ENCODE measurements at regions not wholly inside any gene's neighbourhood (a gene's known extent, or its start where the extent isn't known, plus 50 kb on each side); places are given as distances from the start of the nearest gene placed in this dataset.

GRCh38 chr10:71138166-71138830 is 74.1 kb upstream of the UNC5B start:
- DNase-seq (ENCODE audit: low read depth in 2 of 3, low spot score in 1 of 3): no peak

- DNase-seq (ENCODE audit: low read depth in 2 of 3, low spot score in 1 of 3): no peak
These were observed 70.8 kb upstream of the UNC5B start for GRCh38 chr10:71141528-71141927.

GRCh38 chr10:71143170-71143569 is 69.2 kb upstream of the UNC5B start:
- DNase-seq (ENCODE audit: low read depth in 2 of 3, low spot score in 1 of 3): no peak

GRCh38 chr10:71143610-71144009 is 68.8 kb upstream of the UNC5B start:
- DNase-seq (ENCODE audit: low read depth in 2 of 3, low spot score in 1 of 3): no peak

GRCh38 chr10:71144824-71145223 is 67.5 kb upstream of the UNC5B start:
- no peak for DNase-seq (ENCODE audit: low read depth in 2 of 3, low spot score in 1 of 3)

- DNase-seq (ENCODE audit: low read depth in 2 of 3, low spot score in 1 of 3): no peak
These were observed 66.9 kb upstream of the UNC5B start for GRCh38 chr10:71145352-71145945.

GRCh38 chr10:71150796-71151195 is 61.6 kb upstream of the UNC5B start:
- DNase-seq (ENCODE audit: low read depth in 2 of 3, low spot score in 1 of 3): no peak

GRCh38 chr10:71152043-71152442 is 60.3 kb upstream of the UNC5B start:
- no peak for DNase-seq (ENCODE audit: low read depth in 2 of 3, low spot score in 1 of 3)

- no peak for DNase-seq (ENCODE audit: low read depth in 2 of 3, low spot score in 1 of 3)
These were observed 55.9 kb upstream of the UNC5B start for GRCh38 chr10:71156436-71156835.

GRCh38 chr10:71157435-71157834 is 54.9 kb upstream of the UNC5B start:
- DNase-seq (ENCODE audit: low read depth in 2 of 3, low spot score in 1 of 3): no peak

GRCh38 chr10:71158251-71158650 is 54.1 kb upstream of the UNC5B start:
- no peak for DNase-seq (ENCODE audit: low read depth in 2 of 3, low spot score in 1 of 3)

GRCh38 chr10:71158902-71159301 is 53.5 kb upstream of the UNC5B start:
- no peak for DNase-seq (ENCODE audit: low read depth in 2 of 3, low spot score in 1 of 3)

GRCh38 chr10:71159892-71160291 is 52.5 kb upstream of the UNC5B start:
- DNase-seq (ENCODE audit: low read depth in 2 of 3, low spot score in 1 of 3): no peak

GRCh38 chr10:71161425-71161824 is 50.9 kb upstream of the UNC5B start:
- no peak for DNase-seq (ENCODE audit: low read depth in 2 of 3, low spot score in 1 of 3)

All from stimulated activated CD4-positive, alpha-beta T cell treated with anti-CD3 and anti-CD28 coated beads, Interleukin-12 subunit alpha, Interleukin-12 subunit beta, amount 100 ng/mL, for 48 hours (primary cell).